AG09309 (cell line): ENCODE measurements at regions not wholly inside any gene's neighbourhood (a gene's known extent, or its start where the extent isn't known, plus 50 kb on each side); places are given as distances from the start of the nearest gene placed in this dataset.

Experiments
- DNase-seq: peaks from one replicate; pipeline ENCODE4 v3.0.0-alpha.2; 2010; ENCODE audit warnings: low read depth
- H3K4me3 ChIP-seq: 2 replicates; pipeline ENCODE4 v1.5.1; 2011; ENCODE audit warnings: mild to moderate bottlenecking, low read depth, low read length, moderate library complexity; ENCODE audit not compliant: control insufficient read depth
- CTCF ChIP-seq: IDR thresholded peaks from 2 replicates; pipeline ENCODE4 v1.5.1; 2011; ENCODE audit warnings: mild to moderate bottlenecking, low read depth, low read length, inconsistent platforms; ENCODE audit not compliant: insufficient read depth, control insufficient read depth; ENCODE audit errors: missing control alignments

DNA sequence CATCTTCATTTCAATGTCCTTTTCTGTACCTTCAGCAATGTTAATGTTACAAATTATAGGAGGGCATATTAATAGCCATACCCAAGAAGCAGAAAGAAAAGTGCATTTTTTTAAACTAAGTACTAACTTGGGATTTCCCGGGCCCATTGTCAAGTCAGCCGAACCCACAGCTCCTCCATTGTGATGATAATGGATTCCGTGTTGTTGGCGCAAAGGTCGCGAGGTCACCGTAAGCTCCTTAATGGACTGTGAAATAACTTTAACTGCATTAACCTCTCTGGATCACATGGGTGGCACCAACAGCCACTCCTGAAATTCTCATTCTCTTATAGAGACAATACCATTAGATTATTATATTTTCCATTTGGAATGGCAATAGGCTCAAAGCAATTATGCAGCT is 250.6 kb upstream of the RRP15 start:
- DNase-seq = no peak

GRCh38 chr1:218048828-218049420 is 236.2 kb upstream of the RRP15 start:
- DNase-seq = no peak
- no peak for TF ChIP-seq CTCF

More for the DNA sequence above, 250.6 kb upstream of the RRP15 start:
- TF ChIP-seq CTCF = no peak
- no peak overlapping the region for H3K4me3 ChIP-seq

DNA sequence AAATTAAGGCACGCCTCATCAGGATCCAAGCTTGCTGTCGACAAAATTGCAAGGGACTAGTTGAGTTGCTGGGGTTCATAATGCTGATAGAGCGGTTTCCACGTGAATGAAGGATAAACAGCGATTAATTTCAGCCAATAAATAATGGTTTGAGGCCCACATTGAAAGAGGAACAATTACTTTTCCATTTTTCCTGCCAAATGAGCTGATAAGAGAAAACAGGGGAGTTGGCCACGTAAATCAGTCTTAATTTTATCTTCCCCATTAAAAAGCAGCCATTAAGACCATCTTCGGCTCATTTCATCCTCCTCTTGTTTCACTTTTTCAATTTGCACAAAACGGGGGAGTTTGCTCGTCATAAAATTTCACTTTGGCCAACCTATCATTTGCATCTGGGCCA is 235.5 kb upstream of the RRP15 start:
- no peak for TF ChIP-seq CTCF
- H3K4me3 ChIP-seq = no peak overlapping the region
- DNase-seq = no peak

More at GRCh38 chr1:218048828-218049420, 236.2 kb upstream of the RRP15 start:
- no peak overlapping the region for H3K4me3 ChIP-seq

- DNase-seq = no peak
- TF ChIP-seq CTCF = no peak
- H3K4me3 ChIP-seq = no peak overlapping the region
These were observed 226.4 kb upstream of the RRP15 start for GRCh38 chr1:218058730-218059129.

GRCh38 chr1:218064426-218064825 is 220.7 kb upstream of the RRP15 start:
- no peak for DNase-seq

GRCh38 chr1:218066332-218066731 is 218.8 kb upstream of the RRP15 start:
- TF ChIP-seq CTCF = no peak
- no peak for DNase-seq
- no peak overlapping the region for H3K4me3 ChIP-seq

More at GRCh38 chr1:218064426-218064825, 220.7 kb upstream of the RRP15 start:
- TF ChIP-seq CTCF = no peak
- H3K4me3 ChIP-seq = no peak overlapping the region
